ENCODE measurements at regions not wholly inside any gene's neighbourhood (a gene's known extent, or its start where the extent isn't known, plus 50 kb on each side); places are given as distances from the start of the nearest gene placed in this dataset.

- TF ChIP-seq YY1 (IDR thresholded peaks at IDR 0.05) (no peak), CTCF (IDR thresholded peaks at IDR 0.05; ENCODE audit: low read depth, low read length, missing input control) (no peak), SP1 (IDR thresholded peaks at IDR 0.05) (no peak), HNF4A (conservative IDR thresholded peaks at IDR 0.05) (no peak)
Measured at GRCh38 chr20:40865095-40865494, 163.5 kb upstream of the TOP1 start.
